Dermis blood vessel endothelial cell (primary cell): ENCODE measurements at regions not wholly inside any gene's neighbourhood (a gene's known extent, or its start where the extent isn't known, plus 50 kb on each side); places are given as distances from the start of the nearest gene placed in this dataset.
"Not testable (repeated sequence)": the region's sequence is repeated elsewhere in the genome, so short reads cannot be mapped to it uniquely, and the experiment has no call there.

Experiments used
- DNase-seq: peaks from one replicate; pipeline ENCODE4 v3.0.0; 2010

GRCh38 chr4:29378237-29378636, 1341.9 kb upstream of the PCDH7 start:
- not testable (repeated sequence) for DNase-seq

- DNase-seq, result no peak
Measured at GRCh38 chr4:29390921-29391320, 1329.2 kb upstream of the PCDH7 start.

DNA sequence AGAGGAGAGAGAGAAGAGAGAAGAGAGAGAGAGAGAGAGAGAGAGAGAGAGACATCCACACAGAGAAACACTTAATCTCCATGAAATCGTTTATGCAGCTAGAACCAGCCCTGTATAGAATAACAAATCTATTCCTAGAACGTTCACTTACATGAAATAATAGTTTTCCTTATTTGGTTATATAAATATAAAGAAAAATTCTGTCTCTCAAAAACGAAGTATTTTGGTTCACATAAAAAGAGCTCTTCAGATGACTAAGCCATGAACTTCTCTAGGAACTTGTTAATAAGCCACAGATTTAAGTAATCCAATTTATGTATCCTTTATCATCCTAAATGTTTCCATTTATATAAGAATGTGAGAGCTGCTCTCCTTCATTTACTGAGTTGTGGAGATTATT, 1315.1 kb upstream of the PCDH7 start:
- DNase-seq, result no peak

DNA sequence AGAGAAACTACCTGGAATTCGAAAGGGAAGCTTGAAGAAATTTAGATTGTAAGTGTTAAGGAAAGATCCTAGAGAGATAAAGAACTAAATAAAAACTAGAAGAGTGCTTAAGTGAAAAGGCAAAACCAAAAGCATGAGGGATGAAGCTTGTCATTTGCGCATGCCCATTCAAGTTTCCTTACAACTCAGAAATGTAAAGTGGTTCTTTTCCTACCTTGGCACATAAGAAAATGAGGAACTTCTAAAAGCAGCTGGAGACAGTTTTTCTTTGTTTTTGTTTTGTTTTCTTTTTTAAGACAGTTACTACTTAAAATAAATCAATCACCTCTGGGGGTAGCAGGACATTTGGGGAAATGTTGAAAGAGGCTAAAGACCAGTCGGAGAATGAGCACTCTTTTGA, 1304.4 kb upstream of the PCDH7 start:
- no peak for DNase-seq

GRCh38 chr4:29423836-29424721, 1296.1 kb upstream of the PCDH7 start:
- no peak for DNase-seq

- no peak for DNase-seq
Measured at GRCh38 chr4:29453303-29453820, 1266.8 kb upstream of the PCDH7 start.

DNA sequence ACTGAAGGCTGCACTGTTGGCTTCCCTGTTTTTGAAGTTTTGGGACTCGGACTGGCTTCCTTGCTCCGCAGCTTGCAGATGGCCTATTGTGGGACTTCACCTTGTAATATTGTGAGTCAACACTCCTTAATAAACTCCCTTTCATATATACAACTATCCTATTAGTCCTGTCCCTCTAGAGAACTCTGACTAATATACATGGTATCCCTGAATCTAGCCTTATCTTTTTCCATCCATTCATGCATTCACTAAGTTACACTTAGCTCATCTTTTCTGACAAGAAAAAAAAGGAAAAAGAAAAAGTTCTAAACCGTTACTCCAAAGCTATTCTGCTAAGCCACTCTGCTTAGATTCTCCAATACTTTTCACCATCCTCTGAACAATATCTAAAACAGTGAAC, 1260.2 kb upstream of the PCDH7 start:
- DNase-seq, result no peak

- no peak for DNase-seq
Measured at GRCh38 chr4:29467044-29467717, 1253.0 kb upstream of the PCDH7 start.
